GM21447 (cell line): ENCODE measurements at regions not wholly inside any gene's neighbourhood (a gene's known extent, or its start where the extent isn't known, plus 50 kb on each side); places are given as distances from the start of the nearest gene placed in this dataset.
"Not testable (repeated sequence)": the region's sequence is repeated elsewhere in the genome, so short reads cannot be mapped to it uniquely, and the experiment has no call there.

Experiments
- ATAC-seq: cut with Tn5 transposase; IDR thresholded peaks from one replicate; pipeline ENCODE4 v1.9.1; 2021; ENCODE audit not compliant: unreplicated experiment

- no peak for ATAC-seq
These were observed 834.9 kb downstream of the SLC6A15 start for GRCh38 chr12:84077679-84078078.

GRCh38 chr12:84075991-84076390 is 836.6 kb downstream of the SLC6A15 start:
- ATAC-seq = no peak

DNA sequence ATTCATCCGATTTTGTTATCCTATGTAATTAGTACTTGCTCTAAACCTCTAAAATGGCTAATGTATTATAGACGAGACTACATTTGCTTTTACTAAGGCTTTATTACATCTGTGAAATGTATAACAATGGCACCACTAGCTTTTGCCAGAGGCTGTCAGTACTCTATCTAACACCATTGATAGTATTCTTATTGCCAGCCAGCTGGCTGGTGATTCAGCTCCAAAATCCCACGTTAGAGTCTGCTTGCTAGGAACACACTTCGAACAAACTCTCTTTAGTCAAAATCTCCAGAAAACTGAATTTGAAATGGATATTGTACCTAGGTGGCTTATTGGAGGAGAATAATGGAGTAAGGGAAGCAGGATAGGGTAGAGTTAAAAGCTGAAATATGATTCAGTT is 839.2 kb downstream of the SLC6A15 start:
- ATAC-seq = no peak

DNA sequence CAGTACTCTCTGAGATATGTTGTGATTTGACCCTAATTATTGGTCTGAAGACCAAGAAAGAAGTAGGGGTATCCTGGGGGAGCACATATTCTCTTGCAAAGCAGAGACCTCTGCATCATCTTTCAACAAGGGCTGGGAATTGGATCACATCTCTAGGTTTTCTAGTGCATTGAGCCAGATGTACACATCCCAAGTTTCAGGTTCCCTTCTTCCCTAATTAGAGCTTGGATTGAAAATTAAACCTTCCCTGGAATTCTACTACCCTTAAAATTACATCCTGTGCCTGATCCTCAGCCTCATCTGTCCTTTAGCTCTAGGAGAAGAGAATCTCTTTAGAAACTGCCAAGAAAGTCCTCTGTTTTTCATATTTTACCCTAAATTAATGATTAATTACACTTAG is 839.6 kb downstream of the SLC6A15 start:
- no peak for ATAC-seq

GRCh38 chr12:84070292-84070691 is 842.3 kb downstream of the SLC6A15 start:
- ATAC-seq = no peak

GRCh38 chr12:84069699-84070098 is 842.9 kb downstream of the SLC6A15 start:
- no peak for ATAC-seq

DNA sequence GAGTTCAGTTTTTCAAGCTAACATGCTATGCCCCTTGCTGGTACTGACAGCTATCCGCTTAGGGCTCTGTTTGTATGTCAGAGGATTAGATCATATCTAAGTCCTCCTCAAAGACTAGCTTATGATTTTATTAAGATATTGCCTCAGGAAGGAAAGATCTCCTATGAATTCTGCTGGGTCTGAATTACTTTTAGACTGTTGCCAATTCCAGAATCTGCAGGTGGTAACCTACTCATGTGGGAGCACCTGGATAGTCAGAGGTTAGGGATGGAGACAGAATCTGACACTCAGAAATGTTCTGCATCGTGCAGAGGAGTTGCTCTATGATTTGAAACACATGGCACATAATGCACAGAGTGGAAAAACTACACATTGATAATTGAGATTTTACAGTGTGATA is 843.4 kb downstream of the SLC6A15 start:
- ATAC-seq = no peak

- no peak for ATAC-seq
These were observed 854.5 kb downstream of the SLC6A15 start for GRCh38 chr12:84058136-84058535.

DNA sequence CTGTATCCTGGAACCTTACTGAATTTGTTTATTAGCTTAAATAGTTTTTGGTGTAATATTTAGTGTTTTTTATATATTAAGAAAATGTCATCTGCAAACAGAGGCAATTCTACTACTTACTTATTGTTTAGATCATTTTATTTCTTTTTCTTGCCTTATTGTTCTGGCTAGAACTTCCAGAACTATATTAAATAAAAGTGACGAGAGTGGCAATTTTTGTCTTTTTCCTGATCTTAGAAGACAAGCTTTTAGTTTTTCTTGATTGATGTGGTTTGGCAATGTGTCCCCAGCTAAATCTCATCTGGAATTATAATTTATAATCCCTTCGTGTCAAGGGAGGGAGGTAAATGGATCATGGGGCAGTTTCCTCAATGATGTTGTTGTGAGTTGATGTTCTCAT is 857.8 kb downstream of the SLC6A15 start:
- ATAC-seq = no peak

DNA sequence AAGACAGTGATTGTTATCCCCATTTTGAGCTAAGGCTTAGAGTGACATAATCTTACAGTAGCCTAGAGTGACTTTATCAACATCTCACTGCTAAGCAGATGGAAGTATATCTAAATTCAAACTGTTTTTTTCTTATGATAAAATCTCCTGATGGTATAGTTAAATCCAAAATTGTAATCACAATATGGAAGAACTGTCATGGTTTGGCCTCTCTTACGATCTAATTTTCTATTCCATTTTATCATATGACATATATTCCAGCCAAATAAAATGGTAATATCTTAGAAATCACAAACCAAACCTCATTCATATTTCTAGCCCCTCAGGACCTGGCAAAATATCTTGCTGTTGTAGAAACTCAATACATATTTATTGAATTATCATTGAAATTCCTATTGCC is 864.7 kb downstream of the SLC6A15 start:
- ATAC-seq = no peak

GRCh38 chr12:84046859-84047258 is 865.7 kb downstream of the SLC6A15 start:
- no peak for ATAC-seq

DNA sequence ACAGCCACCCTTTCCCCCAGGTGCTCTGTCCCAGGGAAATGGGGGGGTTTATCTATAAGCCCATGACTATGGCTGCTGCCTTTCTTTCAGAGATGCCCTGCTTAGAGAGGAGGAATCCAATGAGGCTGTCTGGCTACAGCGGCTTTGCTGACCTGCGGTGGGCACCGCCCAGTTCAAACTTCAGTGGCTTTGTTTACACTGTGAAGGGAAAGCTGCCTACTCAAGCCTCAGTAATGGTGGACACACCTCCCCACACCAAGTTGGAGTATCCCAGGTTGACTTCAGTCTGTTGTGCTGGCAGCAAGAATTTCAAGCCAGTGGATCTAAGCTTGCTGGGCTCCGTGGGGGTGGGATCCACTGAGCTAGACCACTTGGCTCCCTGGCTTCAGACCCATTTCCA is 869.2 kb downstream of the SLC6A15 start:
- no peak for ATAC-seq

DNA sequence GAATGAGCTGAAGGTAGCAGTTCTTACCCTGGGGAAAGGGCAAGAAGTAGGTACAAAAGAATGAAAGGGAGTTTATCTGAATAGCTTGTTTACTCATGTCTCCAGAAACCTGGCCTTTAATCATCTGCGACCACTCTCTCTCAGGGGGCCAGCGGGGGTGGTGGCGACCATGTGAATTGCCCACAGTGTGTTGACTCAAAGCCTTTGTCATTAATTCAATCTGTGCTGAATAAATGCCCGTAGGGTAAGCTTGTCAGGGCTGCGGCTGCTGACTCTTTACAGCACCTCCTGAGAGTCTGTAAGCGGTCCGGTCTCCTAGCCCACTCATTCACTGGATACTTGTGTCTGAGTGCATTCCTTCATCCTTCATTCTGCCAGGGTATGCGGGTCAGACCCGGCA is 874.4 kb downstream of the SLC6A15 start:
- ATAC-seq = no peak

- no peak for ATAC-seq
These were observed 875.7 kb downstream of the SLC6A15 start for GRCh38 chr12:84036912-84037311.

- ATAC-seq = no peak
These were observed 876.8 kb downstream of the SLC6A15 start for GRCh38 chr12:84035766-84036165.

- ATAC-seq = no peak
These were observed 877.7 kb downstream of the SLC6A15 start for GRCh38 chr12:84034871-84035270.

GRCh38 chr12:84033162-84033561 is 879.4 kb downstream of the SLC6A15 start:
- ATAC-seq = no peak

DNA sequence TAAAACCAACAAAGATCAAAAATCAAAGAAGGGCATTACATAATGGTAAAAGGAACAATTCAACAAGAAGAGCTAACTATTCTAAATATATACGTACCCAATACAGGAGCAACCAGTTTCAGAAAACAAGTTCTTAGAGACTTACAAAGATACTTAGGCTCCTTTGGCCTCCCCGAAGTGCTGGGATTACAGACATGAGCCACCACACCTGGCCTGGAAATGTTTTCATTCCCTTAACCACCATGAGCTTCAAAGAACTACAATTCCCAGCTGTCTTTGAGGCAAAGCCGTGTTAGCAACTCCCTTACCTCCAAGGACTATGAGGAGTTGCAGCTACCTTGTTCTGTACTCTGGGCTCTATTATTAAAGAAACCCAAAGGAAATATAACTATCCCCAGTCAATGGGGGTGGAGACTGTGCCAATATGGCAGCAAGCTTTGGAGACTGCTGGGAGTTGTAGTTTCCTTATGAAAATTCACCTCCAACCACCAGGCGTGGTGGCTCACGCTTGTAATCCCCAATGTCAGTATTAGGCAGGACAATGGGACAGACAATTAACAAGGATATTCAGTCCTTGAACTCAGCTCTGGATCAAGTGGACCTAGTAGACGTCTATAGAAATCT is 893.9 kb downstream of the SLC6A15 start:
- ATAC-seq = not testable (repeated sequence)

DNA sequence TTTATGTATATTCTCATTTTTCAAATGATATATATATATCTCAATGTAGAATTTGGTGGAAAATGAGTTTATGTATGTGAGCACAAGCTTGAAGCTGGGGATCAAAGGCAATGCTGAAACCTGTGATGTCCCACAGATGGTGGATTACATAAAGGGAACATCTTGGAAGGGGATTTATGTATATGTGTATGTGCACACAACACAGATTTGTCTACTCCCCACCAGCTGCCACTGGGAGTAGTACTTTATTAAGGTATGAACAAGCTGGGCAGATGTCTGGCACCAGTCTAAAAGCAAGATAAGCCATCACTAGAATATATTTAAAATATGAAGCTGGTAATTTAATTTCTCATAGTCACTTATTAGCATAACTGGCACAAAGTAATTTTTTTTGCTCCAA is 895.6 kb downstream of the SLC6A15 start:
- ATAC-seq = no peak

- ATAC-seq = no peak
These were observed 915.2 kb downstream of the SLC6A15 start for GRCh38 chr12:83997423-83997822.

GRCh38 chr12:83996671-83997070 is 915.9 kb downstream of the SLC6A15 start:
- no peak for ATAC-seq

GRCh38 chr12:83985084-83985483 is 927.5 kb downstream of the SLC6A15 start:
- ATAC-seq = no peak

DNA sequence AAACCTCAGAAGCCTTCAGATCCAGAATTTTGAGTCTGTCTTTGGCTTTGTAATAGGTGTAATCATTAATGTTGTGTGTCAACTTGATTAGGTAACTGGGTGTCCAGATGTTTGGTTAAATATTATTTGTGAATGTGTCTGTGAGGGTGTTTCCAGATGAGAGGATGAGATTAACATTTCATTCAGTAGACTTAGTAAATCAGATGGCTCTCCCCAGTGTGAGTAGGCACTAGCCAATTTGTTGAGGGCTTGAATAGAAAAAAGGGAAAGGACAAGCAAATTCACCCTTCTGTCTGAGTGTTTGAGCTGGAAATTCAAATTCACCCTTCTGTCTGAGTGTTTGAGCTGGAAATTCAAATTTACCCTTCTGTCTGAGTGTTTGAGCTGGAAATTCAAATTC is 932.2 kb downstream of the SLC6A15 start:
- ATAC-seq = no peak

GRCh38 chr12:83979785-83980184 is 932.8 kb downstream of the SLC6A15 start:
- no peak for ATAC-seq
